ENCODE measurements at regions not wholly inside any gene's neighbourhood (a gene's known extent, or its start where the extent isn't known, plus 50 kb on each side); places are given as distances from the start of the nearest gene placed in this dataset.

DNA sequence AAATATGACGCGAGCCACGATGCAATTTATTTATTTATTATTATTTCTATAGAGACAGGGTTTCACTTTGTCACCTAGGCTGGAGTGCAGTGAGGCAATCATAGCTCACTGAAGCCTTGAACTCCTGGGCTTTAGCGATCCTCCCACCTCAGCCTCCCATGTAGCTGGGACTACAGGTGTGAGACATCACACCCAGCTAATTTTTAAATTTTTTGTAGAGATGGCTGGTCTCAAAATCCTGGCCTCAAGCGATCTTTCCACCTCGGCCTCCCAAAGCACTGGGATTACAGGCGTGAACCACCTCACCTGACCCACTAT is 63.6 kb downstream of the IRF2BP2 start (continued):
- TF ChIP-seq, protein P1, sequence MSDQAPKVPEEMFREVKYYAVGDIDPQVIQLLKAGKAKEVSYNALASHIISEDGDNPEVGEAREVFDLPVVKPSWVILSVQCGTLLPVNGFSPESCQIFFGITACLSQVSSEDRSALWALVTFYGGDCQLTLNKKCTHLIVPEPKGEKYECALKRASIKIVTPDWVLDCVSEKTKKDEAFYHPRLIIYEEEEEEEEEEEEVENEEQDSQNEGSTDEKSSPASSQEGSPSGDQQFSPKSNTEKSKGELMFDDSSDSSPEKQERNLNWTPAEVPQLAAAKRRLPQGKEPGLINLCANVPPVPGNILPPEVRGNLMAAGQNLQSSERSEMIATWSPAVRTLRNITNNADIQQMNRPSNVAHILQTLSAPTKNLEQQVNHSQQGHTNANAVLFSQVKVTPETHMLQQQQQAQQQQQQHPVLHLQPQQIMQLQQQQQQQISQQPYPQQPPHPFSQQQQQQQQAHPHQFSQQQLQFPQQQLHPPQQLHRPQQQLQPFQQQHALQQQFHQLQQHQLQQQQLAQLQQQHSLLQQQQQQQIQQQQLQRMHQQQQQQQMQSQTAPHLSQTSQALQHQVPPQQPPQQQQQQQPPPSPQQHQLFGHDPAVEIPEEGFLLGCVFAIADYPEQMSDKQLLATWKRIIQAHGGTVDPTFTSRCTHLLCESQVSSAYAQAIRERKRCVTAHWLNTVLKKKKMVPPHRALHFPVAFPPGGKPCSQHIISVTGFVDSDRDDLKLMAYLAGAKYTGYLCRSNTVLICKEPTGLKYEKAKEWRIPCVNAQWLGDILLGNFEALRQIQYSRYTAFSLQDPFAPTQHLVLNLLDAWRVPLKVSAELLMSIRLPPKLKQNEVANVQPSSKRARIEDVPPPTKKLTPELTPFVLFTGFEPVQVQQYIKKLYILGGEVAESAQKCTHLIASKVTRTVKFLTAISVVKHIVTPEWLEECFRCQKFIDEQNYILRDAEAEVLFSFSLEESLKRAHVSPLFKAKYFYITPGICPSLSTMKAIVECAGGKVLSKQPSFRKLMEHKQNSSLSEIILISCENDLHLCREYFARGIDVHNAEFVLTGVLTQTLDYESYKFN (CRISPR knock-in tag; conservative IDR thresholded peaks at IDR 0.05), result 0 out of 2 replicates have a peak, but pooled peaks have one; percentile 4
- TF ChIP-seq ZNF558 (CRISPR knock-in tag; IDR thresholded peaks at IDR 0.05; ENCODE audit: borderline replicate concordance) (no peak), NFYB (CRISPR knock-in tag; IDR thresholded peaks at IDR 0.05) (no peak), REL (CRISPR knock-in tag; conservative IDR thresholded peaks at IDR 0.05) (no peak), THAP11 (CRISPR knock-in tag; IDR thresholded peaks at IDR 0.05) (0 out of 2 replicates have a peak, but pooled peaks have one; percentile 5), ONECUT2 (CRISPR knock-in tag; IDR thresholded peaks at IDR 0.05) (no peak), CBX5 (CRISPR knock-in tag; IDR thresholded peaks at IDR 0.05; ENCODE audit: borderline replicate concordance) (no peak), AGO2 (optimal IDR thresholded peaks at IDR 0.05; ENCODE audit: low read depth, low read length) (no peak), HMGA1 (CRISPR knock-in tag; conservative IDR thresholded peaks at IDR 0.05) (no peak), SP1 (IDR thresholded peaks at IDR 0.05) (no peak), SP1 (CRISPR knock-in tag; IDR thresholded peaks at IDR 0.05) (no peak), ZNF720 (CRISPR knock-in tag; IDR thresholded peaks at IDR 0.05) (no peak), ZBTB38 (CRISPR knock-in tag; IDR thresholded peaks at IDR 0.05) (no peak)
- TF ChIP-seq, protein P2, sequence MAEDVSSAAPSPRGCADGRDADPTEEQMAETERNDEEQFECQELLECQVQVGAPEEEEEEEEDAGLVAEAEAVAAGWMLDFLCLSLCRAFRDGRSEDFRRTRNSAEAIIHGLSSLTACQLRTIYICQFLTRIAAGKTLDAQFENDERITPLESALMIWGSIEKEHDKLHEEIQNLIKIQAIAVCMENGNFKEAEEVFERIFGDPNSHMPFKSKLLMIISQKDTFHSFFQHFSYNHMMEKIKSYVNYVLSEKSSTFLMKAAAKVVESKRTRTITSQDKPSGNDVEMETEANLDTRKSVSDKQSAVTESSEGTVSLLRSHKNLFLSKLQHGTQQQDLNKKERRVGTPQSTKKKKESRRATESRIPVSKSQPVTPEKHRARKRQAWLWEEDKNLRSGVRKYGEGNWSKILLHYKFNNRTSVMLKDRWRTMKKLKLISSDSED (CRISPR knock-in tag; IDR thresholded peaks at IDR 0.05), result no peak
- TF ChIP-seq, protein P3, sequence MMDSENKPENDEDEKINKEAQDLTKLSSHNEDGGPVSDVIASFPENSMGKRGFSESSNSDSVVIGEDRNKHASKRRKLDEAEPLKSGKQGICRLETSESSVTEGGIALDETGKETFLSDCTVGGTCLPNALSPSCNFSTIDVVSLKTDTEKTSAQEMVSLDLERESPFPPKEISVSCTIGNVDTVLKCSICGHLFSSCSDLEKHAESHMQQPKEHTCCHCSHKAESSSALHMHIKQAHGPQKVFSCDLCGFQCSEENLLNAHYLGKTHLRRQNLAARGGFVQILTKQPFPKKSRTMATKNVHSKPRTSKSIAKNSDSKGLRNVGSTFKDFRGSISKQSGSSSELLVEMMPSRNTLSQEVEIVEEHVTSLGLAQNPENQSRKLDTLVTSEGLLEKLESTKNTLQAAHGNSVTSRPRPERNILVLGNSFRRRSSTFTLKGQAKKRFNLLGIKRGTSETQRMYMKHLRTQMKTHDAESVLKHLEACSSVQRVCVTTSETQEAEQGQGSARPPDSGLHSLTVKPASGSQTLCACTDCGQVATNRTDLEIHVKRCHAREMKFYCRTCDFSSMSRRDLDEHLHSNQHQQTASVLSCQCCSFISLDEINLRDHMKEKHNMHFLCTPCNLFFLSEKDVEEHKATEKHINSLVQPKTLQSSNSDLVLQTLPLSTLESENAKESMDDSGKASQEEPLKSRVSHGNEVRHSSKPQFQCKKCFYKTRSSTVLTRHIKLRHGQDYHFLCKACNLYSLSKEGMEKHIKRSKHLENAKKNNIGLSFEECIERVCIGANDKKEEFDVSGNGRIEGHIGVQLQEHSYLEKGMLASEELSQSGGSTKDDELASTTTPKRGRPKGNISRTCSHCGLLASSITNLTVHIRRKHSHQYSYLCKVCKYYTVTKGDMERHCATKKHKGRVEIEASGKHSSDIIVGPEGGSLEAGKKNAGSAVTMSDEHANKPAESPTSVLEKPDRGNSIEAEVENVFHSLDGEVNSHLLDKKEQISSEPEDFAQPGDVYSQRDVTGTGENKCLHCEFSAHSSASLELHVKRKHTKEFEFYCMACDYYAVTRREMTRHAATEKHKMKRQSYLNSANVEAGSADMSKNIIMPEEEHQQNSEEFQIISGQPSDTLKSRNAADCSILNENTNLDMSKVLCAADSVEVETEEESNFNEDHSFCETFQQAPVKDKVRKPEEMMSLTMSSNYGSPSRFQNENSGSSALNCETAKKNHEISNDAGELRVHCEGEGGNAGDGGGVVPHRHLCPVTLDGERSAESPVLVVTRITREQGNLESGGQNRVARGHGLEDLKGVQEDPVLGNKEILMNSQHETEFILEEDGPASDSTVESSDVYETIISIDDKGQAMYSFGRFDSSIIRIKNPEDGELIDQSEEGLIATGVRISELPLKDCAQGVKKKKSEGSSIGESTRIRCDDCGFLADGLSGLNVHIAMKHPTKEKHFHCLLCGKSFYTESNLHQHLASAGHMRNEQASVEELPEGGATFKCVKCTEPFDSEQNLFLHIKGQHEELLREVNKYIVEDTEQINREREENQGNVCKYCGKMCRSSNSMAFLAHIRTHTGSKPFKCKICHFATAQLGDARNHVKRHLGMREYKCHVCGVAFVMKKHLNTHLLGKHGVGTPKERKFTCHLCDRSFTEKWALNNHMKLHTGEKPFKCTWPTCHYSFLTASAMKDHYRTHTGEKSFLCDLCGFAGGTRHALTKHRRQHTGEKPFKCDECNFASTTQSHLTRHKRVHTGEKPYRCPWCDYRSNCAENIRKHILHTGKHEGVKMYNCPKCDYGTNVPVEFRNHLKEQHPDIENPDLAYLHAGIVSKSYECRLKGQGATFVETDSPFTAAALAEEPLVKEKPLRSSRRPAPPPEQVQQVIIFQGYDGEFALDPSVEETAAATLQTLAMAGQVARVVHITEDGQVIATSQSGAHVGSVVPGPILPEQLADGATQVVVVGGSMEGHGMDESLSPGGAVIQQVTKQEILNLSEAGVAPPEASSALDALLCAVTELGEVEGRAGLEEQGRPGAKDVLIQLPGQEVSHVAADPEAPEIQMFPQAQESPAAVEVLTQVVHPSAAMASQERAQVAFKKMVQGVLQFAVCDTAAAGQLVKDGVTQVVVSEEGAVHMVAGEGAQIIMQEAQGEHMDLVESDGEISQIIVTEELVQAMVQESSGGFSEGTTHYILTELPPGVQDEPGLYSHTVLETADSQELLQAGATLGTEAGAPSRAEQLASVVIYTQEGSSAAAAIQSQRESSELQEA (CRISPR knock-in tag; IDR thresholded peaks at IDR 0.05; ENCODE audit: not compliant biosample characterization), result no peak
- TF ChIP-seq, protein P4, sequence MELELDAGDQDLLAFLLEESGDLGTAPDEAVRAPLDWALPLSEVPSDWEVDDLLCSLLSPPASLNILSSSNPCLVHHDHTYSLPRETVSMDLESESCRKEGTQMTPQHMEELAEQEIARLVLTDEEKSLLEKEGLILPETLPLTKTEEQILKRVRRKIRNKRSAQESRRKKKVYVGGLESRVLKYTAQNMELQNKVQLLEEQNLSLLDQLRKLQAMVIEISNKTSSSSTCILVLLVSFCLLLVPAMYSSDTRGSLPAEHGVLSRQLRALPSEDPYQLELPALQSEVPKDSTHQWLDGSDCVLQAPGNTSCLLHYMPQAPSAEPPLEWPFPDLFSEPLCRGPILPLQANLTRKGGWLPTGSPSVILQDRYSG (CRISPR knock-in tag; IDR thresholded peaks at IDR 0.05), result no peak

All from HepG2 (cell line).